ENCODE measurements at regions not wholly inside any gene's neighbourhood (a gene's known extent, or its start where the extent isn't known, plus 50 kb on each side); places are given as distances from the start of the nearest gene placed in this dataset.
"Not testable (repeated sequence)": the region's sequence is repeated elsewhere in the genome, so short reads cannot be mapped to it uniquely, and the experiment has no call there.

- TF ChIP-seq POLR2A (IDR thresholded peaks at IDR 0.05; ENCODE audit: low read depth, low read length); MAZ (IDR thresholded peaks at IDR 0.05; ENCODE audit: borderline replicate concordance, low read depth, low read length); RAD21 (IDR thresholded peaks at IDR 0.05; ENCODE audit: low read length): not testable (repeated sequence)
- TF ChIP-seq, protein P1, sequence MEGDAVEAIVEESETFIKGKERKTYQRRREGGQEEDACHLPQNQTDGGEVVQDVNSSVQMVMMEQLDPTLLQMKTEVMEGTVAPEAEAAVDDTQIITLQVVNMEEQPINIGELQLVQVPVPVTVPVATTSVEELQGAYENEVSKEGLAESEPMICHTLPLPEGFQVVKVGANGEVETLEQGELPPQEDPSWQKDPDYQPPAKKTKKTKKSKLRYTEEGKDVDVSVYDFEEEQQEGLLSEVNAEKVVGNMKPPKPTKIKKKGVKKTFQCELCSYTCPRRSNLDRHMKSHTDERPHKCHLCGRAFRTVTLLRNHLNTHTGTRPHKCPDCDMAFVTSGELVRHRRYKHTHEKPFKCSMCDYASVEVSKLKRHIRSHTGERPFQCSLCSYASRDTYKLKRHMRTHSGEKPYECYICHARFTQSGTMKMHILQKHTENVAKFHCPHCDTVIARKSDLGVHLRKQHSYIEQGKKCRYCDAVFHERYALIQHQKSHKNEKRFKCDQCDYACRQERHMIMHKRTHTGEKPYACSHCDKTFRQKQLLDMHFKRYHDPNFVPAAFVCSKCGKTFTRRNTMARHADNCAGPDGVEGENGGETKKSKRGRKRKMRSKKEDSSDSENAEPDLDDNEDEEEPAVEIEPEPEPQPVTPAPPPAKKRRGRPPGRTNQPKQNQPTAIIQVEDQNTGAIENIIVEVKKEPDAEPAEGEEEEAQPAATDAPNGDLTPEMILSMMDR (conservative IDR thresholded peaks at IDR 0.05; ENCODE audit: low read depth, low read length): not testable (repeated sequence)
Measured at GRCh38 chr7:113336838-113337237, 218.5 kb upstream of the SMIM30 start.

All from IMR-90 (cell line).